ENCODE measurements at regions not wholly inside any gene's neighbourhood (a gene's known extent, or its start where the extent isn't known, plus 50 kb on each side); places are given as distances from the start of the nearest gene placed in this dataset.
"Not testable (repeated sequence)": the region's sequence is repeated elsewhere in the genome, so short reads cannot be mapped to it uniquely, and the experiment has no call there.

GRCh38 chr5:126055348-126055729 is 367.9 kb upstream of the GRAMD2B start:
- H3K36me3 Mint-ChIP-seq (ENCODE audit: low read depth), result no peaks in the 10 kb centered on the region
- DNase-seq (no peak), ATAC-seq (ENCODE audit: low read depth) (no peak)
- H3K27me3 Mint-ChIP-seq, result peaks cover 4% of the 10 kb centered on the region
- peaks cover 7% of the 10 kb centered on the region for H3K9me3 Mint-ChIP-seq
- CTCF ChIA-PET, result no interaction called here
- TF ChIP-seq CTCF (IDR thresholded peaks at IDR 0.05), result no peak
- POLR2A ChIA-PET, result no interaction called here
- intact Hi-C loops (cut with micrococcal nuclease), result no loop called here
- no peaks in the 10 kb centered on the region for H3K4me1 Mint-ChIP-seq
- no peak overlapping the region for H3K4me3 Mint-ChIP-seq
- no peak overlapping the region for H3K27ac Mint-ChIP-seq

- H3K4me1 Mint-ChIP-seq, result no peaks in the 10 kb centered on the region
- H3K9me3 Mint-ChIP-seq, result peaks cover 7% of the 10 kb centered on the region
- ChIA-PET POLR2A (no interaction called here), CTCF (no interaction called here)
- DNase-seq (no peak), ATAC-seq (ENCODE audit: low read depth) (no peak)
- intact Hi-C loops (cut with micrococcal nuclease), result no loop called here
- H3K36me3 Mint-ChIP-seq (ENCODE audit: low read depth), result no peaks in the 10 kb centered on the region
- H3K27ac Mint-ChIP-seq, result no peak overlapping the region
- TF ChIP-seq CTCF (IDR thresholded peaks at IDR 0.05), result no peak
- H3K4me3 Mint-ChIP-seq, result no peak overlapping the region
- H3K27me3 Mint-ChIP-seq, result peaks cover 4% of the 10 kb centered on the region
Observed at GRCh38 chr5:126056352-126056751, 366.9 kb upstream of the GRAMD2B start.

GRCh38 chr5:126056851-126057622 is 366.2 kb upstream of the GRAMD2B start:
- TF ChIP-seq CTCF (IDR thresholded peaks at IDR 0.05), result no peak
- POLR2A ChIA-PET, result no interaction called here
- DNase-seq, result no peak
- Mint-ChIP-seq H3K27ac (no peak overlapping the region), H3K36me3 (ENCODE audit: low read depth) (no peaks in the 10 kb centered on the region), H3K4me3 (no peak overlapping the region), H3K4me1 (no peaks in the 10 kb centered on the region), H3K9me3 (peaks cover 7% of the 10 kb centered on the region), H3K27me3 (peaks cover 4% of the 10 kb centered on the region)
- no peak for ATAC-seq (ENCODE audit: low read depth)
- intact Hi-C loops (cut with micrococcal nuclease), result no loop called here
- CTCF ChIA-PET, result no interaction called here

GRCh38 chr5:126058392-126058791 is 364.8 kb upstream of the GRAMD2B start:
- DNase-seq; ATAC-seq (ENCODE audit: low read depth); CTCF ChIA-PET; POLR2A ChIA-PET; H3K4me1 Mint-ChIP-seq; H3K27ac Mint-ChIP-seq; H3K27me3 Mint-ChIP-seq; H3K4me3 Mint-ChIP-seq; intact Hi-C loops (cut with micrococcal nuclease); H3K9me3 Mint-ChIP-seq; H3K36me3 Mint-ChIP-seq (ENCODE audit: low read depth): not testable (repeated sequence)

- Mint-ChIP-seq H3K4me1 (no peaks in the 10 kb centered on the region), H3K9me3 (peaks cover 7% of the 10 kb centered on the region), H3K4me3 (no peak overlapping the region), H3K27ac (no peak overlapping the region), H3K27me3 (peaks cover 7% of the 10 kb centered on the region), H3K36me3 (ENCODE audit: low read depth) (no peaks in the 10 kb centered on the region)
- ATAC-seq (ENCODE audit: low read depth), result no peak
- no peak for TF ChIP-seq CTCF (IDR thresholded peaks at IDR 0.05)
- intact Hi-C loops (cut with micrococcal nuclease), result no loop called here
- ChIA-PET POLR2A (no interaction called here), CTCF (no interaction called here)
- DNase-seq, result no peak
Observed at GRCh38 chr5:126062398-126063221, 360.6 kb upstream of the GRAMD2B start.
